GM21367 (cell line): ENCODE measurements at regions not wholly inside any gene's neighbourhood (a gene's known extent, or its start where the extent isn't known, plus 50 kb on each side); places are given as distances from the start of the nearest gene placed in this dataset.

Experiments
- ATAC-seq: cut with Tn5 transposase; IDR thresholded peaks from one replicate; pipeline ENCODE4 v1.9.1; 2021; ENCODE audit not compliant: unreplicated experiment

DNA sequence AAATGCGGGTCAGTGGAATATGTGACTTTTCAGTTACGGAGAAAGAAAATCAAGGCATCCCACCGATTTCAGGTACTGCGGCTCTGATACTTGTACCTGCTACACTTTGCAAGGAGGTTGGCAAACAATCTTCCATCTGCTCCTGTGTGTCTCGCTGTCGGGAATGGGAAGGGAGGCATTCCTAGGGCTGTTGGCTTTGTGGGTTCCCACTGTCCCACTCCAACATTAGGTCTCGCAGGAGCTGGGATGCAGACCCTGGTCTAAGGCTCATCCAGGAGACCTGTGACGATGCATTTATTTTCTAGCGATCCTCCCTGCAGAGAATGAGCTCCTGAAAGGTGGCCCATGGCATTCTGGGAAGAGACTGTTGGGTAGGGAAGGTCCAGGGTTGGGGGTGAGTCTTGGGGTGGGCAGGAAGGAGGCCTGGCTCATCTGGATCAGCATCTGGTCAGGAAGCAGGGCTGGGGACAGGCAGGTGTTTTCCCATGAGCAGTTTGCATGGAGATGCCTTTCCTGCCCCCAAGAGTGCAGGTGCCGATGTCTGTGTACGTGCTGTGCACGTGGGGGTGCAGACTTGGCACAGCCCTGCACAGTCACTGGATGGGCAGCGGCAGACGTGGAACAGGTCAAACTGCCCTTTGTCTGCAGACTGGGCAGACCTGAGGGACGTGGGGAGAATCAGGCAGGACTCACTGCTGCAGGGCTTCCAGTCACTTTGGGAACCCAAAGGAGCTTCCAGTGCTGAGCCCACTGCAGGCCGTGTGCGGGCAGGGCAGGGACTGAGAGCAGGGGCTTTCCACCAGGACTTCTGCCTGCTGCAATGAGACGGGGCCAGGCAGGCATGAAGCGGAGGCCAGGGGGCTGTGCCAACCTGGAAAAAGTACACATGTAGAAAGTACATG is 152.4 kb downstream of the TEX29 start:
- no peak for ATAC-seq

GRCh38 chr13:111474136-111475002 is 153.9 kb downstream of the TEX29 start:
- ATAC-seq = no peak

DNA sequence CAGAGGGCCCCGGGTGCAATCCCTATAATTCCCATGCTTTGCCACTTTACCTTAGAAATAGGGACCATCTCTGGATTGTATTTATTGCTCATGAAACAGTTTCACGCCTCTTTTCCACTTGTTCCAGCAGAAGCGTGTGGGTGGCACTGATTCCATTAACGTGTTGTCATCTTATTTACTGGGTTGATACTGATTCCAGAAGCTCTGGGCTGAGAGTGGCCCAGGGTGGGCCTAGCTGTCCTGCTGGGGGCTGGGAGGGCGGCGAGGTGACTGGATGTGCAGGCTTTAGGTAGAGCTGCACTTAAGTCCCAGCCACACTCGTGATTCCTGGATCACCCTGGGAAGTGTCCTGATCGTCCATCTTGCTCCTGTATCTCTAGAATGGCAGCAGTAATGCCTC is 155.0 kb downstream of the TEX29 start:
- ATAC-seq = no peak

DNA sequence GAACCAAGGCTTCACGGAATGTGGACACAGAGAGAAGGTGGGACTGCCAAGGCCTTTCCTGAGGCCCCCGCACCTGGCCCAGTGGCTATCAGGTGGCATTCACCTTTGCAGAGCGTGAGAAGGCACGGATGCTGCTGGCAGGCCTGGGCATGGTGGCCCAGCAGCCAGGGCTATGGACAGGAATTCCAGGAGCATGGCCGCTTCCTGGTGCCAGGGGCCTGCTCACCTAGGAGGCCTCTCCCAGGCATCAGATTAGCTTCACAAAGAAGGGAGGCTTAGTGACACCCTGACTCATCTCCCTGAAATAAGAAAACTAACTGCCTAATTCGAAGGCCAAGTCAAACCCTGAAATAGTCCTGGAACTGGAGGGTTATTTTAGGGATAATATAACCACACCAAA is 155.8 kb downstream of the TEX29 start:
- ATAC-seq = no peak

GRCh38 chr13:111479412-111479811 is 159.0 kb downstream of the TEX29 start:
- no peak for ATAC-seq

DNA sequence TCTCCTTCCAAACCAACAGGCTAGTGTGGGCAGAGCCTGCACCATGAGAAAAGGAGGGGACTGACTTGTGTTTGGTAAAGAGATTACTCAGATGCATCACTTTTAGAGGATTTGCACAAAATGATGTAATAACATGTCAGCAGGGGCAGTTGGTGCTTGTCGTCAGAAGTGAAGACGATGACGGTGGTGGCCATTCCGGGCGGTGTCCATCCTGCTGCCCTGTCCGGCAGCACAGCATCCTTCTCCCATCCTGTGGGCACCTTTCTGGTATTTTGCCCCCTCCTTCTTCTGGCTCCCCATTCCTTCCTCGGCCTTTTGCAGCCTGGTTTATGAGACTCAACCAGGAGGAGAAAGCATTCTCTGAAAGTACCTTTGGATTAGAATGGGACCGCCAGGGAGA is 160.1 kb downstream of the TEX29 start:
- no peak for ATAC-seq

- no peak for ATAC-seq
These were observed 160.5 kb downstream of the TEX29 start for GRCh38 chr13:111480976-111481375.

- ATAC-seq = no peak
These were observed 161.7 kb downstream of the TEX29 start for GRCh38 chr13:111482126-111482525.

- ATAC-seq = no peak
These were observed 162.6 kb downstream of the TEX29 start for GRCh38 chr13:111482806-111483620.

DNA sequence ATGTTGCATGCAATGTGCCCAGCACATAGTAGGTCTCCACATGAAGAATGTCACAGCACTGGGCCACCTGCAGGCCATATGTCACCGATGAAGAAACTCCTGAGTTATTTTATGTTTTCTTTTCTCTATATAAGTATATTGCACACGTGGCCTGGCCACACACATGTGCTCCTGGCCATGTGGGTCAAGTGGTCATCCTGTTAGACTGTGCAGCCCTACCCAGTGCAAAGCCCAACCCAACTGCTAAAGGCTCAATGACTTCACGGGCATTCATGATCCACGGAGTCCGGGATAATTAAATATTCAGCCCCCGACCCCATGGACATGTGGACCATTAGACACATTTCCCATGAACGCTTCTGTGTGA is 163.2 kb downstream of the TEX29 start:
- no peak for ATAC-seq

DNA sequence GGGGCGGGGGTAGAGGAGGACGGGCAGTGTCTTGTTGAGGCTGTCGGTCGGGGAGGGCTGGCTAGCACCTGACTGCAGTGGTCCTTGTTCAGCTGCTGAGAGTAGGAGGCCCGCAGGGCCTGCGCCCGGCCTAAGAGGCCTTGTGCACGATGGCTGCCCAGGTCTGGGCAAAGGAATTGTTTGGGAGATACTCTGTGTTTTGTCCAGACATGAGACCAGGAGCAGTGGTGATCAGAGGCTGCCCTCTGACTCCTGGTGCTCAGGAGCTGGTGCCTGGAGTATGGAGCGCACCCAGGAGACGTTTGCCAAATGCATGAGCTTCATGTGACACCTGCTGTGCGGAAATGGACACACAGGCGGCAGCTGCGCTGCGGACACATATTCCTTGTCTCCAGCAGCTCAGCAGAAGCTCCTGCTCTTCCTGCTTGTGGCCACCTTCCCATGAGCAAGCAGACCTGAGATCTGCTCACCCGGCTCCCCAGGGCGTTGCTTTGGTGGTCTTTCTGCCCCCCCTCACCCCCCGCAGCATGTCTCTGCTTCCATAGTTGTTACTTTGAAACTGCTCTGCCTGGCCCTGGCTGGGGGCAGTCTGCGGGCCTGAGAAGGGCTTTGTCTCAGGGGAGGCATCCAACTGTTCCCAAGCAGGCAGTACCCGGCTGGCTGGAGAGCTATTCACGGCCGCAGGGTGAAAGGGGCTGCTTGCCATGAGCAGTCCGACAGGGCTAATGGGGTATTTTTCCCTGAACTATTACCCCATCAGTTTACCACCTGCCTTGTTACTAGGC is 163.9 kb downstream of the TEX29 start:
- ATAC-seq = no peak

DNA sequence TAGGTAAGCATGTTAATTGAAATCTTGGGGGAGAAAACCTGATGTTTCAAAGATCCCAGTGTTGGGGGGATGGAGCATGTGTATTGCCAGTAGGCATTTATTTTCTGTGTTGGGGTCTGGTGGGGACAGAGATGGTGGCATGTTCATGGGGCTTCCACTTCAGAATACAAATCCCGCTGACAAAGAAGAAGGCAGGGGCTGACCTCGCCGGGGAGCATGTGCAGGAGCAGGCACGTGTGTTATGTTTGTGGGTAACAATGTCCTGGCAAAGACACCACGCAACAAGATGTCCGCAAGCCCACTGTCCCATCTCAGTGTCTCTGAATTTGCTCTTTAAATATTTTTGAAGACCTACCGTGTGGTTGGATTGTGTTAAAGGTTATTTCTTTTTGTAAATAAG is 164.5 kb downstream of the TEX29 start:
- ATAC-seq = no peak

GRCh38 chr13:111485491-111486250 is 165.2 kb downstream of the TEX29 start:
- no peak for ATAC-seq

GRCh38 chr13:111486331-111486730 is 165.9 kb downstream of the TEX29 start:
- no peak for ATAC-seq

DNA sequence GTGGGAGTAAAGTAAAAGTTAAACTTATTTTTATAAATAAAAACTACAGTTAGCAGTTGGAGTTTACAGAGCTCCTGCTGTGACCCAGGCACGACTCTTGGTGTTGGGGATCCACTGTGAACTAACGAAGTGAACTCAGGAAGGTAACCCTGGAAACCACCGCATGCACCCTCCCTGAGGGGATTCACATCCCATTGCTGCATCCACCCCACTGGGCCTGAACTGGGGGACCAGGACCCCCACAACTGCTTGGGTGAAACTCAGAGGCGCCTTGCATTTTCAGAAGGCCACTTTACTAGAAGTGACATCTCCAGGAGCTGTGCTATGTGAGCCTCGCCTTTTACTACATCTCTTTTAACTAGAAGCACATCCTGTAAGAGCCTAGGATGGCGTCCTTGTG is 166.4 kb downstream of the TEX29 start:
- no peak for ATAC-seq

DNA sequence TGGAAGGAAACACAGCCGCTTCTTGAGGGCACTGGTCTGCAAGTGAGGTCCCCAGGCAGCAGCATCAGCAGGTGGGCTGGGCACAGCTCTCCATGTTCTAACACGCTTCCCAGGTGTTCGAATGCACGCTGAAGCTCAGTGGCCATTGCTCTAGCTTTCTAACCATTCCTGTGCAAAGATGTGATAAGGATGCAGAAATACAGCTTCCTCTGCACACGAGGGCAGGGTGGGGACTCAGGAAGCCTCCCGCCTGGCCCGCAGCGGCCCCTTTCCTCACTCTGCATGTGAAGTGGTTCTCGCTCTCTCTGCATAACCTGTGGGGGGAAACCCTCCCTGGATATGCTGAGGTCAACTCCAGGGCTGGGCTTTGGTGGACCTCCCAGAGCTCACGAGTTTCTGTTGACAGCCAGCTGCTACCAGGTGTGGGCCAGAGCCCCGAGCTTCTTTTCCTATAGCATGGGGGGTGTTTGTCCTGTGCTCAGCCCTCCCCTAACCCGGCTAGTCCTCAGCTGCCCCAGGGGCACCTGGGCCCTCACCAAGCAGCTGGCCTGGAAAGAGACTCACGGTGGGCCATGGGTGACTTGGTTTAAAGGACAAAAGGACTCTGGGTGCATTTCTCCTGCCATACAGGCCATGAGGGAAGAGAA is 168.2 kb downstream of the TEX29 start:
- ATAC-seq = no peak

DNA sequence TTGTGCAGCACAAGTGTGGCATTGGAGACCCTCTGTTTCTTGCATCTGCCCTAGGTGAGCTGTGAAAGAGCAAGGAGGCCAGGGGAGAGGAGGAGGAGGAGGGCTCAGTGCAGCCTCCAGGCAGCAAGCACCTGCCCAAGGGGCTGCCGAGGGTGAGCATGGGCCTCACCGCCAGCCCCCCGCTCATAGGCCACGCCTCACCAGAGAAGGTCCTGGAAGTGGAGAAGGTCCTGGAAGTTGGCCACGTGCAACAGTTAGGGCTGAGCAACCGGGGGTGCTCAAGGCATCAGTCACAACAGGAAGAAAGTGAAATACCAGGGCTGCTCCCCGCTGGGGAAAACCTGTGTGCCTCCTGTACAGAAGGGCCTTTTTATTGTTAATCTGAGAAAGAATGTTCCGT is 168.9 kb downstream of the TEX29 start:
- no peak for ATAC-seq

GRCh38 chr13:111490611-111491010 is 170.2 kb downstream of the TEX29 start:
- ATAC-seq = no peak

DNA sequence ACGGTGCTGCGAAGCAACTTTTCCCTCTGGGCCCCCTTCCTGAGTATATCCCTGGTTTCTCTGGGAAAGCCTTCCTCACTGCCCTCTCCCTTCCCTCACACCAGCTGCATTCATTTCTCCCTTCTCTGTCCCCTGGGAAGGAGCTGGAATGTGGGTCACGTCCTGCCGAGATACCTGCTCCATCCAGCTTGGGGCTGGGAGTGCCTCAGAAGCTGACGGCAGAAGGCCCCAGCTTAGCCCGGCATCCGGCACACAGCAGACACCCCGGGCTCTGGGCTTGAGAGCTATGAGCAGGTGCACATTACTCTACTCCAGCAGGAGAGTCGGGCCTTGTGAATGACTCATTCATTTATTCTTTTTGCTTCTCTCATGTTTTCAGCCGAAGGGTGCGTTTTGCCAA is 170.6 kb downstream of the TEX29 start:
- ATAC-seq = no peak
